SK-N-SH treated with all-trans-retinoic acid at 6 μM for 48 hours (cell line): ENCODE measurements at regions not wholly inside any gene's neighbourhood (a gene's known extent, or its start where the extent isn't known, plus 50 kb on each side); places are given as distances from the start of the nearest gene placed in this dataset.

ENCODE experiments used
- ATAC-seq: fragments of 200-7000 bp; cut with Tn5 transposase; 3 replicates; pipeline ENCODE4 v1.9.1; 2020; ENCODE audit warnings: mild to moderate bottlenecking, moderate library complexity
- ARNTL ChIP-seq: fragments of 450-650 bp; formaldehyde crosslinking; IDR thresholded peaks from 2 replicates; pipeline ENCODE4 v1.5.0; 2020; ENCODE audit warnings: low read depth, mild to moderate bottlenecking, moderate library complexity, borderline replicate concordance
- BACH2 ChIP-seq: fragments of 250-450 bp; sonication (Bioruptor Pico); IDR thresholded peaks from 2 replicates; pipeline ENCODE4 v1.9.0; 2021; ENCODE audit warnings: mild to moderate bottlenecking, borderline replicate concordance
- CREB5 ChIP-seq: fragments of 250-450 bp; sonication (Bioruptor Pico); IDR thresholded peaks from 2 replicates; pipeline ENCODE4 v1.5.1; 2020; ENCODE audit warnings: low read depth, mild to moderate bottlenecking, moderate library complexity
- CSDC2 ChIP-seq: fragments of 250-450 bp; sonication (Bioruptor Pico); IDR thresholded peaks from 2 replicates; pipeline ENCODE4 v1.5.0; 2020; ENCODE audit warnings: mild to moderate bottlenecking, moderate library complexity
- GLIS3 ChIP-seq: fragments of 250-450 bp; sonication (Bioruptor Pico); IDR thresholded peaks from 2 replicates; pipeline ENCODE4 v1.5.0; 2020; ENCODE audit warnings: mild to moderate bottlenecking, moderate library complexity
- ISL1 ChIP-seq: fragments of 250-450 bp; sonication (Bioruptor Pico); IDR thresholded peaks from 2 replicates; pipeline ENCODE4 v2.1.2; 2022; ENCODE audit warnings: mild to moderate bottlenecking, moderate library complexity
- OSR1 ChIP-seq: fragments of 250-450 bp; sonication (Bioruptor Pico); IDR thresholded peaks from 2 replicates; pipeline ENCODE4 v1.8.0; 2022; ENCODE audit warnings: moderate library complexity, mild to moderate bottlenecking, inconsistent platforms
- PATZ1 ChIP-seq: fragments of 250-450 bp; sonication (Bioruptor Pico); IDR thresholded peaks from 2 replicates; pipeline ENCODE4 v1.8.0; 2020; ENCODE audit warnings: mild to moderate bottlenecking, moderate library complexity, borderline replicate concordance
- POU6F1 ChIP-seq: fragments of 250-450 bp; sonication (Bioruptor Pico); IDR thresholded peaks from 2 replicates; pipeline ENCODE4 v1.8.0; 2021; ENCODE audit warnings: low read depth, mild to moderate bottlenecking, moderate library complexity, borderline replicate concordance
- PPARA ChIP-seq: fragments of 250-450 bp; sonication (Bioruptor Pico); IDR thresholded peaks from 2 replicates; pipeline ENCODE4 v1.5.0; 2020; ENCODE audit warnings: mild to moderate bottlenecking, borderline replicate concordance
- RARB ChIP-seq: fragments of 250-450 bp; sonication (Bioruptor Pico); IDR thresholded peaks from 2 replicates; pipeline ENCODE4 v1.8.0; 2021; ENCODE audit warnings: mild to moderate bottlenecking, moderate library complexity
- SNAI2 ChIP-seq: fragments of 250-450 bp; sonication (Bioruptor Pico); IDR thresholded peaks from 2 replicates; pipeline ENCODE4 v1.5.0; 2020; ENCODE audit warnings: mild to moderate bottlenecking, moderate library complexity
- TCF4 ChIP-seq: fragments of 250-450 bp; sonication (Bioruptor Pico); IDR thresholded peaks from 2 replicates; pipeline ENCODE4 v1.8.0; 2021; ENCODE audit warnings: mild to moderate bottlenecking, moderate library complexity, borderline replicate concordance
- TOX ChIP-seq: fragments of 250-450 bp; sonication (Bioruptor Pico); IDR thresholded peaks from 2 replicates; pipeline ENCODE4 v1.8.0; 2021; ENCODE audit warnings: mild to moderate bottlenecking, moderate library complexity, borderline replicate concordance
- ZFP3 ChIP-seq: fragments of 250-450 bp; sonication (Bioruptor Pico); IDR thresholded peaks from 2 replicates; pipeline ENCODE4 v1.5.0; 2020; ENCODE audit warnings: mild to moderate bottlenecking, moderate library complexity
- ZFP30 ChIP-seq: fragments of 450-650 bp; formaldehyde crosslinking; IDR thresholded peaks from 2 replicates; pipeline ENCODE4 v1.5.0; 2022; ENCODE audit warnings: mild to moderate bottlenecking, moderate library complexity
- ZNF565 ChIP-seq: fragments of 450-650 bp; formaldehyde crosslinking; conservative IDR thresholded peaks from 2 replicates; pipeline ENCODE4 v1.5.0; 2020; ENCODE audit warnings: low read depth, mild to moderate bottlenecking, moderate library complexity
- ZNF70 ChIP-seq: fragments of 450-650 bp; formaldehyde crosslinking; IDR thresholded peaks from 2 replicates; pipeline ENCODE4 v1.5.0; 2020; ENCODE audit warnings: mild to moderate bottlenecking, moderate library complexity
- ZNF8 ChIP-seq: fragments of 450-650 bp; formaldehyde crosslinking; IDR thresholded peaks from 2 replicates; pipeline ENCODE4 v1.5.0; 2020; ENCODE audit warnings: mild to moderate bottlenecking, moderate library complexity
- TF ChIP-seq, protein P1 (sequence below): fragments of 250-450 bp; sonication (Bioruptor Pico); IDR thresholded peaks from 2 replicates; pipeline ENCODE4 v1.5.0; 2020; ENCODE audit warnings: mild to moderate bottlenecking, moderate library complexity
- TF ChIP-seq, protein P2 (sequence below): fragments of 250-450 bp; sonication (Bioruptor Pico); IDR thresholded peaks from 2 replicates; pipeline ENCODE4 v1.5.1; 2021; ENCODE audit warnings: mild to moderate bottlenecking, moderate library complexity

DNA sequence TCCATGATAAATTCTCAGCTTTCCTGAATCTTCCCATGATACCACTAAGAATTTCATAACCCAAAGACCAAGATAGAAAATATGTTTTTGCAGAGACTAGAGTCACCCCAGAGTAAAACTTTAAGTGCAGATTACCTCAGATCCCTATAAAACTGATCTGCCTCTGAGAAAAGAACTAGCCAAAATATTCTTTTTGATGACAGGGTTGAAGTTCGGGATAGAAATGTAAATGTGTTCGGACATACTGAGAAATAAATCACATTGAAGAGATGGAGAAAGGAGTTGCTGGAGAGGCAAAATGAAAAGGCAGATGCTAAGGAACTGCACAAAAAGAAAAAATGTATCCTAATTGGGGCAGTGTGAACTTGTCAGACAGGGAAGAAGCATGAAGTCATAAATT lies 501.8 kb downstream of the ANKRD50 start:
- TF ChIP-seq TOX (CRISPR knock-in tag) (no peak), BACH2 (CRISPR knock-in tag) (no peak), SNAI2 (CRISPR knock-in tag) (no peak), PATZ1 (CRISPR knock-in tag) (no peak), ZNF8 (CRISPR knock-in tag) (no peak), ISL1 (no peak), POU6F1 (CRISPR knock-in tag) (no peak), ZNF565 (CRISPR knock-in tag) (no peak), PPARA (CRISPR knock-in tag) (no peak), ZFP3 (CRISPR knock-in tag) (no peak), CSDC2 (CRISPR knock-in tag) (no peak), GLIS3 (CRISPR knock-in tag) (no peak), RARB (CRISPR knock-in tag) (no peak), TCF4 (CRISPR knock-in tag) (no peak)
- TF ChIP-seq, protein P1, sequence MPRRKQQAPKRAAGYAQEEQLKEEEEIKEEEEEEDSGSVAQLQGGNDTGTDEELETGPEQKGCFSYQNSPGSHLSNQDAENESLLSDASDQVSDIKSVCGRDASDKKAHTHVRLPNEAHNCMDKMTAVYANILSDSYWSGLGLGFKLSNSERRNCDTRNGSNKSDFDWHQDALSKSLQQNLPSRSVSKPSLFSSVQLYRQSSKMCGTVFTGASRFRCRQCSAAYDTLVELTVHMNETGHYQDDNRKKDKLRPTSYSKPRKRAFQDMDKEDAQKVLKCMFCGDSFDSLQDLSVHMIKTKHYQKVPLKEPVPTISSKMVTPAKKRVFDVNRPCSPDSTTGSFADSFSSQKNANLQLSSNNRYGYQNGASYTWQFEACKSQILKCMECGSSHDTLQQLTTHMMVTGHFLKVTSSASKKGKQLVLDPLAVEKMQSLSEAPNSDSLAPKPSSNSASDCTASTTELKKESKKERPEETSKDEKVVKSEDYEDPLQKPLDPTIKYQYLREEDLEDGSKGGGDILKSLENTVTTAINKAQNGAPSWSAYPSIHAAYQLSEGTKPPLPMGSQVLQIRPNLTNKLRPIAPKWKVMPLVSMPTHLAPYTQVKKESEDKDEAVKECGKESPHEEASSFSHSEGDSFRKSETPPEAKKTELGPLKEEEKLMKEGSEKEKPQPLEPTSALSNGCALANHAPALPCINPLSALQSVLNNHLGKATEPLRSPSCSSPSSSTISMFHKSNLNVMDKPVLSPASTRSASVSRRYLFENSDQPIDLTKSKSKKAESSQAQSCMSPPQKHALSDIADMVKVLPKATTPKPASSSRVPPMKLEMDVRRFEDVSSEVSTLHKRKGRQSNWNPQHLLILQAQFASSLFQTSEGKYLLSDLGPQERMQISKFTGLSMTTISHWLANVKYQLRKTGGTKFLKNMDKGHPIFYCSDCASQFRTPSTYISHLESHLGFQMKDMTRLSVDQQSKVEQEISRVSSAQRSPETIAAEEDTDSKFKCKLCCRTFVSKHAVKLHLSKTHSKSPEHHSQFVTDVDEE, result no peak
- TF ChIP-seq, protein P2, sequence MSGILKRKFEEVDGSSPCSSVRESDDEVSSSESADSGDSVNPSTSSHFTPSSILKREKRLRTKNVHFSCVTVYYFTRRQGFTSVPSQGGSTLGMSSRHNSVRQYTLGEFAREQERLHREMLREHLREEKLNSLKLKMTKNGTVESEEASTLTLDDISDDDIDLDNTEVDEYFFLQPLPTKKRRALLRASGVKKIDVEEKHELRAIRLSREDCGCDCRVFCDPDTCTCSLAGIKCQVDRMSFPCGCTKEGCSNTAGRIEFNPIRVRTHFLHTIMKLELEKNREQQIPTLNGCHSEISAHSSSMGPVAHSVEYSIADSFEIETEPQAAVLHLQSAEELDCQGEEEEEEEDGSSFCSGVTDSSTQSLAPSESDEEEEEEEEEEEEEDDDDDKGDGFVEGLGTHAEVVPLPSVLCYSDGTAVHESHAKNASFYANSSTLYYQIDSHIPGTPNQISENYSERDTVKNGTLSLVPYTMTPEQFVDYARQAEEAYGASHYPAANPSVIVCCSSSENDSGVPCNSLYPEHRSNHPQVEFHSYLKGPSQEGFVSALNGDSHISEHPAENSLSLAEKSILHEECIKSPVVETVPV (CRISPR knock-in tag), result no peak
- no peak for ATAC-seq

DNA sequence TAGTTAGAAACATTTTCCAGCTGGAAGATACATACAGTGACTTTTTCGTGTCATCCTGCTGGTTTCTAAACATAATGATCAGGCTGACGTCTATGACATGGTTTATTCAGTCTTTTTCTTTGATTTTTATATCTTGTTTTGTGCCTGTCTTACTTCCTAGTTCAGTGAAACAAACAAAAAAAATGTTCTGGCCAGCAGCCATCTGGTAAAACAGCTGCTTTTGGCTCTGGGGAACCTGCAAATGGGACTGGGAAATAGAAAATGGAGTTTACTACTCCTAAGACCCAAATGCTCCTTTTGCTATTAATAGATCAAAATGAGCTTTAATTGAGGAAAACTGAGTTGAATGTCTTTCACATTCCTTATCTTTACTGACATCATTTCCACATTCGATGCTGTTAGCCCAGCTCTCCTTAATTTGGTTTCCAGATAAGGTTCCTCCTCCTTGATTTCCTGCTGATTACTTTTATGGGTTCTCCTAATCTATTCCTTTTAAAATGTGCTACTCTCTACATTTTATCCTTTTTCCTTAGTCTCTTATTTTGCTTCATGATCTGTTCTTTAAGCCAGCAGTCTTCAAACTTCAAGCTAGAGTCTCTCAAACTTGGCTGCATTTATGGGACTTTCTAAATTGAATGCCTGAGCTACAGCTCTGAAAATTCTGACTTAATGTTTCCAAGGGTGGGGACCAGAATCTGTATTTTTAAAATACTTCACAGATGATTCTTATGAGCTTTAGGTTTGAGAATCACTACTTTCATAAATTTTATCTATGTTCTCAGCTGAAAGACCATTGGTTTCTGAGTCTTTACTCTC lies 499.5 kb downstream of the ANKRD50 start:
- ATAC-seq, result no peak; the same call in 2 of the 3 replicates
- no peak for TF ChIP-seq OSR1 (CRISPR knock-in tag)
- TF ChIP-seq CREB5 (CRISPR knock-in tag), result no peak
- peak; percentile 30; the same call in 1 of the 2 replicates for TF ChIP-seq TCF4 (CRISPR knock-in tag)
- TF ChIP-seq ZNF70 (CRISPR knock-in tag), result peak; percentile 76
- no peak for TF ChIP-seq PATZ1 (CRISPR knock-in tag)
- TF ChIP-seq, protein P2 (CRISPR knock-in tag), result no peak
- no peak for TF ChIP-seq PPARA (CRISPR knock-in tag)
- no peak for TF ChIP-seq ARNTL (CRISPR knock-in tag)
- TF ChIP-seq ZNF565 (CRISPR knock-in tag), result no peak
- TF ChIP-seq POU6F1 (CRISPR knock-in tag), result no peak
- TF ChIP-seq GLIS3 (CRISPR knock-in tag), result no peak
- no peak for TF ChIP-seq ZFP30 (CRISPR knock-in tag)
- TF ChIP-seq BACH2 (CRISPR knock-in tag), result no peak
- TF ChIP-seq CSDC2 (CRISPR knock-in tag), result no peak
- no peak for TF ChIP-seq ZFP3 (CRISPR knock-in tag)
- no peak for TF ChIP-seq TOX (CRISPR knock-in tag)
